ENCODE measurements at regions not wholly inside any gene's neighbourhood (a gene's known extent, or its start where the extent isn't known, plus 50 kb on each side); places are given as distances from the start of the nearest gene placed in this dataset.
"Not testable (repeated sequence)": the region's sequence is repeated elsewhere in the genome, so short reads cannot be mapped to it uniquely, and the experiment has no call there.

DNA sequence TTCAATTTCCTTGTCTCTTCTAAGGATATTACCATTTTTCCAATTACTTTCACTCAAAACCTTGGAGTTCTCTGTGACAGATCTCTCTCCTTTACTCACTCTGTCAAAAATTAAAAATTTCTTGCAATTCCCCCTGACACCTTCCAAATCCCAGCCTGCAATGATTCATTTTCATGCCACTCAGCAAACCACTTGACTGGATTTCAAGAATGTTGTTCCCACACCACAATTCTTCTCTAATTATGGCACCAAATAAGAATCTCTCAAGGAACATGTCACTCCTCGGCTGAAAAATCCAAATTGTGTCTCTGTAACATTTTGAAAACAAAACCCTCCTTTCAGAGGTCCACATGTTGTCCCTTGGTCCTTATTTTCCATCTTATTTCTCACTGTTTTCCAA, 438.9 kb upstream of the ZP4 start:
- DNase-seq = no peak

DNA sequence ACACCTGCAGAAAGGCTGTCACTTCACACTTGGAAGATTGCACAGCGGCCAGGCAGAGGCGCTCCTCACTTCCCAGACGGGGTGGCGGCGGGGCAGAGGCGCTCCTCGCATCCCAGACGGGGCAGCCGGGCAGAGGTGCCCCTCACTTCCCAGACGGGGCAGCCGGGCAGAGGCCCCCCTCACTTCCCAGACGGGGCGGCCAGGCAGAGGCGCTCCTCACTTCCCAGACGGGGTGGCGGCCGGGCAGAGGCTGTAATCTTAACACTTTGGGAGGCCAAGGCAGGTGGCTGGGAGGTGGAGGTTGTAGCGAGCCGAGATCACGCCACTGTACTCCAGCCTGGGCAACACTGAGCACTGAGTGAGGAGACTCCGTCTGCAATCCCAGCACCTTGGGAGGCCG, 436.3 kb upstream of the ZP4 start:
- not testable (repeated sequence) for DNase-seq

GRCh38 chr1:238326479-238326878, 435.8 kb upstream of the ZP4 start:
- not testable (repeated sequence) for DNase-seq

- no peak for DNase-seq
Measured at GRCh38 chr1:238324211-238324864, 433.6 kb upstream of the ZP4 start.

DNA sequence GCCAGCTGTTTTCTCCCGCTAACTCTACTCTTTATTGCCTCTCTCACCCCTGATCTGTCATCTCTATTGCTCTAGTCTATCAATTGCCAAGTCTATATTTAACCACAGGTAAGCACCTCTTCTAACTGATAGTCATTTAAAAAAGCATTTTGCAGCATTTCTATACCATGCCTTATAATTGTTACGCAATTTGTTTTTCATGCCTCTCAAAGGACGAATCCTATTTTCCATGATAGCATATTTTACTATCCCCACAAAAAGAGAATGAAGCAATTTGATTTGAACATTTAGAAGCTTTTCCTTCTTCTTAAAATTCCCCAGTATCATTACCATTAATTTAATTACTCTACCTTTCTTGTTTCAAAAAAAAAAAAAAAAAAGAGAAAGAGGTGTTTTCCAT, 432.8 kb upstream of the ZP4 start:
- DNase-seq = no peak

GRCh38 chr1:238319957-238320356, 429.2 kb upstream of the ZP4 start:
- DNase-seq = no peak

GRCh38 chr1:238318294-238319110, 427.8 kb upstream of the ZP4 start:
- DNase-seq = no peak

DNA sequence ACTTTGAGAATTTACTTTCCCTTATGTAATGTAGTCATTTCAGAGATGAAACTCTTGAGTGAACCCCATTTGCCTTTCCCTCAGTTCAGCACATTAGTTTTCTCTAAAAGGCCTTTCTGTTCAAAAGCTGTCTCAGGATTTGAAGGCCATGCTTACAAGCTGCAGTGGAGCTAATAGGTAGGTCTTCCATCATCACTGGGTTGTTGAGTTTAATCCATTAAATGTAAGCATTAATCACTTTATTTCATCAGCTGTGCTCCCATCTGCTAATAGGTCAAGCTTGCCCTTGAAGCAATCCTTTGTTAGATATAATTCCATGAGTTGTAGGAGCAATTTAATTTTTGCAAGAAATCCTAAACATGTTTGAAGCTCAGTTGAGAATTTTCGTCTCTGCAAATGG, 422.2 kb upstream of the ZP4 start:
- DNase-seq = no peak

GRCh38 chr1:238306411-238306810, 415.7 kb upstream of the ZP4 start:
- no peak for DNase-seq

GRCh38 chr1:238302646-238303045, 411.9 kb upstream of the ZP4 start:
- DNase-seq = no peak

- DNase-seq = no peak
Measured at GRCh38 chr1:238296371-238296770, 405.6 kb upstream of the ZP4 start.

- no peak for DNase-seq
Measured at GRCh38 chr1:238293075-238293474, 402.4 kb upstream of the ZP4 start.

GRCh38 chr1:238281418-238281817, 390.7 kb upstream of the ZP4 start:
- no peak for DNase-seq

DNA sequence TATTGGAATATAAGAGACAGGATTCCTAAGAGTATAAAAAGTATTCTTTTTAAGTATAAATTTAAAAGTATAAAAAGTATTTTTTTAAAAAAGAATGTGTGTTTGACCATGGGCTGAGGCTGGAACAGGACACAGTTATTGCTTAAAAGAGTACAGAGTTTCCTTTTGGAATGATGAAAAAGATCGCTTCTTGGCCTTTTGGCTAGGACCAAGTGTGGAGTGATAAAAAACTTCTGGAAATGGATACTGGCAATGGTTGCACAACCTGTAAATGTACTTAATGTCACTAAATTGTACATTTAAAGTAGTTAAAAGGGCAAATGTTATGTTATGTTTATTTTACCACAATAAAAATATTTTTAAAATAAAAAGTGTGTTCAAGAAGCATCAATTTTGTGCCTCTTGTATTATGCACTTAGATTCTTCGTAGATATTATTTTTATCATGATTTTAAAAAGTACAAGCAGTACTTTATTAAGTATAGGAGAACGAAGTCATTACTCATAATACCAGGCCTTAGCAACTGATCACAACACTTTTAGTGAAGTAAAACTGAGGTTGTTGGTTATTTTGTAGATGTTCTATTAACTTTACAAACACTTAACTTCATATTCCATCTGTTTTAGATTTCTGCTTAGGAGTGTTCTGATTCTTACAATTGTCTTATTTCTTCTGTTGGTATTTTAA, 389.1 kb upstream of the ZP4 start:
- no peak for DNase-seq

DNA sequence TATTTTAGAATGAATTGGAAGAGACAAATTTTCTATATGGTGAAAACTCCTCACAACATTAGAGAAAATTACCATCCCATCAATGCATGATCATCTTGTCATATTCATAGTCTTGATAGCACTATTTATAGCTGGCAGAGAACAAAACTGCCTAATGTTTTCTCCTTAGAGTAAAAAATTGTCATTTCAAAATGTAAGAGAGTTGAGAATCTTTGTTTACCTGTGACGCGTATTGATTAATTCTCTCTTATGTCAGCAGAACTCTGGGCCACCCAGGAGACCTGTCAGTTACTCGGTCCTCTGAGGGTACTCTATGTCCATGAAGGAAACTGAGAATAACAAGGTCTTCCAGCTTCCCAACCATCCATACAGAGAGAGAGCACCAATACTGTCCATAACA, 381.4 kb upstream of the ZP4 start:
- DNase-seq = no peak

- DNase-seq = no peak
Measured at GRCh38 chr1:238265866-238266265, 375.1 kb upstream of the ZP4 start.

DNA sequence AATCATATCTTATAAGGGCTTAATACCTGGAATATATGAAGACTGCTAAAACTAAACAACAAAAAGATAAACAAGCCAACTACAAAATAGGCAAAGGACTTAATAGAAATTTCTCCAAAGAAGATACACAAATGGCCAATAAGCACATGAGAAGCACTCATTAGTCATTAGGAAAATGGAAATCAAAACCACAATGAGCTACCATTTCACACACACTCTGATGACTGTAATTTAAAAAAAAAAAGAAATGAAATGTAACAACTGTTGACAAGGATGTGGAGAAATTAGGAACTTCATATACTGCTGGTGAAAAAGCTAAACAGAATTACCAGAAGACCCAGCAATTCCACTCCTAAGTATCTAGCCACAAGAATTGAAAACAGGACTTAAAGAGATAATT, 374.2 kb upstream of the ZP4 start:
- no peak for DNase-seq

- no peak for DNase-seq
Measured at GRCh38 chr1:238258510-238258909, 367.8 kb upstream of the ZP4 start.

- no peak for DNase-seq
Measured at GRCh38 chr1:238257018-238257621, 366.4 kb upstream of the ZP4 start.

- DNase-seq = no peak
Measured at GRCh38 chr1:238254935-238255334, 364.2 kb upstream of the ZP4 start.

DNA sequence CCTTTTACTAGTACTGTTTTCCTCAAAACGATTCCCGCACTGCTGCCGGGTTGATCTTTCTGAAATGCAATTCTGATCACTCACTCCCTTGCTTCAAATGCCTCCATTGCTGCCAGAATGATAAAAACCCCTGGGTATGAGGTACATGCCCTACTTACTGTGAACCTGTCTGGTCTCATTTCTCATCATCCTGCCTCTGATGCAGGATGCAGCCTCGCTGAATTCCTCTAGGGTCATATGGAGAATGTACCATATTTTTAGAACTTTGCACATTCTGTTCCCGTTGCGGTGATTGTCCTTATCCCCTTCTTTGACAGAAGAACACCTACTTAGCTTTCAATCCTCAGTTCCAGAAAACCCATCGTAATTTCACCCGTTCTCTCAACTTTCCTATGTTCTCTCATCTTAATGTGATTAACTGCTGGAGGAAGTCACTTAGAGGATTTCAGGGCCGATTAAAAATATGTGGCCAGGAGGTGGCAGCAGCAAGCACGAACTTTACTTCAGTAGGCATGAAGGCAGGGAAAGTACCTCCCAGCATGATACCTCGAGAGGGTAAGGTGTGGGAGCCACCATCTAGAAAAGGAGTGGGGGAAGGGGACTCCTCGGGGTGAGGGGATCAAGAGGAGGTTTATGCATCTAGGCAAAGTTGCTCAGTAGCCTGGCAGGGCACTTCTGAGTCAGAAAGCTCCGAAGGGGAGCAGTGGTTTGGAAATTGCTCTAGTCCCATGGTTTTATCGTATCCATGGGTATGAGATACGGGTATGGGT, 361.5 kb upstream of the ZP4 start:
- DNase-seq = peak; percentile 13

DNA sequence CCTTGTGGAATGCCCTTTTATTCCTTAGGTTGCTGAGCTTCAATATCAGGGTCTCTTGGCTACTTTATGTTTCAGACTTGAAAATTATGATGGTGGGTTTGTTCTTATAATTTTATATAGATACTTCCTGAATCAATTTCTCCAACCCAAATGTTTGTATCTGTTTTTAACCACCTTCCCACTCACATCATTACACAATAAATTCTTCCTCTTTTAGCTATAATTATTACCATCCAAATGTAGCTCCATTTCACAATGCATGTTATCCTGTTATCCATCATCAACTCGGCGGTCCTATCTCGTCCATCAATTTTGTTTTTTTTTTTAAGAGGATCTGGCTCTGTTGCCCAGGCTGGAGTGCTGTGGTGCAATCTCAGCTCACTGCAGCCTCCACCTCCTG, 357.6 kb upstream of the ZP4 start:
- DNase-seq = no peak

DNA sequence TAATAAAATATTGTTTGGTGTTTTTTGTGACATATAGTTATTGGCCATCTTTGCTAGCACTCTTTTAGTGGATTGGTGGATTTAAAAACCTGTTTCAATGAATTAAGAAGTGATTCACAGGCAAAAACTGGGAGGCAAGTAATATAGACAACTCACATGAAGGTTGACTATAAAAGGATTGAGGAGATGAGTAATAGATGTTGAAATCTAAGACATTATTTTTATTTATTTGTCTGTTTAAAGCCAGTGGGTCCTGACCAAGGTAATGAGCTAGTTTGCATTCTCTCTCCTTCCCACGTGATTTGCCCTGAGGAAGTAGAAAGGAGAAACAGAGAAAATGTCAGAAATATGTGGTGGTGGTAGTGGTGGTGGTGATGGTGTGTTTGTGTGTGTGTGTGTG, 351.5 kb upstream of the ZP4 start:
- DNase-seq = no peak
